Prostate gland (tissue), 2 donors: ENCODE measurements at regions not wholly inside any gene's neighbourhood (a gene's known extent, or its start where the extent isn't known, plus 50 kb on each side); places are given as distances from the start of the nearest gene placed in this dataset.

Source experiments
- DNase-seq: peaks from one replicate; pipeline ENCODE4 v3.0.0-alpha.2; 2019; ENCODE audit warnings: low spot score
- H3K27ac ChIP-seq, 2 donors: fragments of 200-600 bp; sonication (generic); 2 replicates each; pipeline ENCODE4 v1.5.1; 2017 to 2019
- H3K27me3 ChIP-seq: fragments of 200-600 bp; sonication (generic); replicated peaks from 2 replicates; pipeline ENCODE4 v1.5.1; 2019; ENCODE audit not compliant: insufficient read depth
- H3K36me3 ChIP-seq, 2 donors: fragments of 200-600 bp; sonication (generic); 1 replicate in 1 of 2; 2 replicates in 1 of 2; pipeline versions ENCODE4 v1.5.1 to v1.8.1; 2017 to 2019
- H3K4me1 ChIP-seq: fragments of 200-600 bp; sonication (generic); replicated peaks from 2 replicates; pipeline ENCODE4 v1.5.1; 2019
- H3K4me3 ChIP-seq, 2 donors: fragments of 200-600 bp; sonication (generic); 2 replicates each; pipeline ENCODE4 v1.5.1; 2017 to 2019
- H3K9me3 ChIP-seq: fragments of 200-600 bp; sonication (generic); 2 replicates; pipeline ENCODE4 v1.5.1; 2017
- CTCF ChIP-seq, 4 experiments: fragments of 200-600 bp in 2 of 4; fragments of 450-650 bp in 2 of 4; sonication (generic) in 2 of 4; IDR thresholded peaks; 1 replicate in 3 of 4; 2 replicates in 1 of 4; pipeline ENCODE4 v1.5.1; 2016 to 2019; ENCODE audit warnings: antibody characterized with exemption in 4 of 4, mild to moderate bottlenecking in 2 of 4, moderate library complexity in 2 of 4
- POLR2A ChIP-seq: fragments of 450-650 bp; IDR thresholded peaks from one replicate; pipeline ENCODE4 v1.6.1; 2016; ENCODE audit warnings: antibody characterized with exemption, mild to moderate bottlenecking
- POLR2AphosphoS5 ChIP-seq: sonication (generic); formaldehyde crosslinking; IDR thresholded peaks from one replicate; pipeline ENCODE4 v1.6.1; 2017; ENCODE audit warnings: antibody characterized with exemption
- WGBS: methylation state at CpG from one replicate; pipeline ENCODE4 v1.1.5; 2018; 5-methylcytosine and 5-hydroxymethylcytosine counted together
- intact Hi-C: fragments of 100-400 bp; cut with DNase I; formaldehyde crosslinking; loops from one replicate; pipeline ENCODE4 v1.14.2; 2022

- no peaks in the 10 kb centered on the region for H3K4me1 ChIP-seq
- no peak overlapping the region for H3K4me3 ChIP-seq
- intact Hi-C loops = no loop called here
- no peak for DNase-seq
- WGBS = 89% methylated on average over 1 of the region's 1 CpG
- no peaks in the 10 kb centered on the region for H3K36me3 ChIP-seq
- H3K9me3 ChIP-seq = no peaks in the 10 kb centered on the region
- TF ChIP-seq POLR2A (no peak), CTCF (IDR thresholded peaks at IDR 0.05) (no peak), POLR2AphosphoS5 (no peak)
- H3K27ac ChIP-seq = no peak overlapping the region
- H3K27me3 ChIP-seq = no peaks in the 10 kb centered on the region
These were observed 54.6 kb downstream of the RIN2 start for GRCh38 chr20:19812696-19813095.

GRCh38 chr20:19813846-19814640 lies 56.0 kb downstream of the RIN2 start:
- no peak overlapping the region for H3K4me3 ChIP-seq
- intact Hi-C loops = no loop called here
- H3K27me3 ChIP-seq = no peaks in the 10 kb centered on the region
- TF ChIP-seq POLR2A (no peak), CTCF (IDR thresholded peaks at IDR 0.05) (no peak), POLR2AphosphoS5 (no peak)
- no peaks in the 10 kb centered on the region for H3K36me3 ChIP-seq
- no peak for DNase-seq
- no peaks in the 10 kb centered on the region for H3K9me3 ChIP-seq
- 78% methylated on average over 9 of the region's 9 CpGs for WGBS
- no peak overlapping the region for H3K27ac ChIP-seq
- H3K4me1 ChIP-seq = no peaks in the 10 kb centered on the region

GRCh38 chr20:19815553-19815991 lies 57.5 kb downstream of the RIN2 start:
- no peaks in the 10 kb centered on the region for H3K27me3 ChIP-seq
- no peaks in the 10 kb centered on the region for H3K9me3 ChIP-seq
- TF ChIP-seq CTCF (IDR thresholded peaks at IDR 0.05) (no peak), POLR2AphosphoS5 (no peak), POLR2A (no peak)
- intact Hi-C loops = no loop called here
- H3K36me3 ChIP-seq = no peaks in the 10 kb centered on the region
- H3K4me3 ChIP-seq = no peak overlapping the region
- H3K27ac ChIP-seq = no peak overlapping the region
- H3K4me1 ChIP-seq = no peaks in the 10 kb centered on the region
- DNase-seq = no peak
- 69% methylated on average over 8 of the region's 8 CpGs for WGBS

- no peak for DNase-seq
- 85% methylated on average over 4 of the region's 4 CpGs for WGBS
- intact Hi-C loops = no loop called here
- Histone ChIP-seq H3K4me3 (no peak overlapping the region), H3K9me3 (no peaks in the 10 kb centered on the region), H3K4me1 (no peaks in the 10 kb centered on the region), H3K36me3 (no peaks in the 10 kb centered on the region), H3K27ac (no peak overlapping the region), H3K27me3 (no peaks in the 10 kb centered on the region)
- TF ChIP-seq POLR2AphosphoS5 (no peak), POLR2A (no peak), CTCF (IDR thresholded peaks at IDR 0.05) (no peak)
These were observed 58.3 kb downstream of the RIN2 start for GRCh38 chr20:19816386-19816785.

- no peaks in the 10 kb centered on the region for H3K27me3 ChIP-seq
- TF ChIP-seq POLR2A (no peak), POLR2AphosphoS5 (no peak), CTCF (IDR thresholded peaks at IDR 0.05) (no peak)
- DNase-seq = no peak
- 97% methylated on average over 5 of the region's 5 CpGs for WGBS
- intact Hi-C loops = no loop called here
- H3K4me1 ChIP-seq = no peaks in the 10 kb centered on the region
- H3K9me3 ChIP-seq = no peaks in the 10 kb centered on the region
- H3K36me3 ChIP-seq = no peaks in the 10 kb centered on the region
- H3K27ac ChIP-seq = no peak overlapping the region
- no peak overlapping the region for H3K4me3 ChIP-seq
These were observed 59.0 kb downstream of the RIN2 start for GRCh38 chr20:19817017-19817416.
